ENCODE measurements at regions not wholly inside any gene's neighbourhood (a gene's known extent, or its start where the extent isn't known, plus 50 kb on each side); places are given as distances from the start of the nearest gene placed in this dataset.

- DNase-seq = no peak
- H3K9me3 ChIP-seq (ENCODE audit: low read length) = no peaks in the 10 kb centered on the region
- peaks cover 4 to 30% (median 11%) of the 10 kb centered on the region in 5 donors for H3K9me3 Mint-ChIP-seq
- ChIA-PET CTCF (no interaction called here), POLR2A (no interaction called here)
- no peaks in the 10 kb centered on the region for H3K27me3 Mint-ChIP-seq
- no peak overlapping the region for H3K4me3 Mint-ChIP-seq
- no peaks in the 10 kb centered on the region for H3K27me3 ChIP-seq (ENCODE audit: insufficient read depth, low read length, poor library complexity, severe bottlenecking)
- no peaks in the 10 kb centered on the region for H3K4me1 Mint-ChIP-seq
- no peak overlapping the region for H3K27ac ChIP-seq (ENCODE audit: low read depth, low read length)
- no peak overlapping the region for H3K4me3 ChIP-seq (ENCODE audit: low read length)
- H3K36me3 Mint-ChIP-seq = no peaks in the 10 kb centered on the region
- H3K36me3 ChIP-seq (ENCODE audit: insufficient read depth, low read length) = no peaks in the 10 kb centered on the region
- no peak overlapping the region for H3K27ac Mint-ChIP-seq
- H3K4me1 ChIP-seq (ENCODE audit: insufficient read depth, low read length) = no peaks in the 10 kb centered on the region
Measured at GRCh38 chr4:159828687-159829086, 725.8 kb downstream of the RAPGEF2 start.

GRCh38 chr4:159829184-159829583, 726.3 kb downstream of the RAPGEF2 start:
- H3K36me3 Mint-ChIP-seq = no peaks in the 10 kb centered on the region

GRCh38 chr4:159837071-159837470, 734.2 kb downstream of the RAPGEF2 start:
- Mint-ChIP-seq H3K36me3 (no peaks in the 10 kb centered on the region), H3K4me3 (no peak overlapping the region), H3K4me1 (no peaks in the 10 kb centered on the region), H3K9me3 (peaks cover 4 to 34% (median 7%) of the 10 kb centered on the region in 5 donors), H3K27ac (peak overlapping the region in 1 of 8 donors; percentile 57), H3K27me3 (no peaks in the 10 kb centered on the region)
- ChIA-PET POLR2A (no interaction called here), CTCF (no interaction called here)
- Histone ChIP-seq H3K4me1 (ENCODE audit: insufficient read depth, low read length) (no peaks in the 10 kb centered on the region), H3K9me3 (ENCODE audit: low read length) (no peaks in the 10 kb centered on the region), H3K27me3 (ENCODE audit: insufficient read depth, low read length, poor library complexity, severe bottlenecking) (no peaks in the 10 kb centered on the region), H3K36me3 (ENCODE audit: insufficient read depth, low read length) (no peaks in the 10 kb centered on the region), H3K27ac (ENCODE audit: low read depth, low read length) (no peak overlapping the region), H3K4me3 (ENCODE audit: low read length) (no peak overlapping the region)
- no peak for DNase-seq

More at GRCh38 chr4:159829184-159829583, 726.3 kb downstream of the RAPGEF2 start:
- CTCF ChIA-PET = no interaction called here
- Mint-ChIP-seq H3K27me3 (no peaks in the 10 kb centered on the region), H3K27ac (no peak overlapping the region), H3K4me1 (no peaks in the 10 kb centered on the region), H3K4me3 (no peak overlapping the region), H3K9me3 (peaks cover 5 to 35% (median 7%) of the 10 kb centered on the region in 5 donors)
- Histone ChIP-seq H3K9me3 (ENCODE audit: low read length) (no peaks in the 10 kb centered on the region), H3K36me3 (ENCODE audit: insufficient read depth, low read length) (no peaks in the 10 kb centered on the region), H3K4me1 (ENCODE audit: insufficient read depth, low read length) (no peaks in the 10 kb centered on the region), H3K27me3 (ENCODE audit: insufficient read depth, low read length, poor library complexity, severe bottlenecking) (no peaks in the 10 kb centered on the region), H3K4me3 (ENCODE audit: low read length) (no peak overlapping the region), H3K27ac (ENCODE audit: low read depth, low read length) (no peak overlapping the region)
- POLR2A ChIA-PET = no interaction called here
- no peak for DNase-seq

- no peaks in the 10 kb centered on the region for H3K36me3 ChIP-seq (ENCODE audit: insufficient read depth, low read length)
- Mint-ChIP-seq H3K9me3 (peaks cover 0 to 14% (median 3%) of the 10 kb centered on the region in 5 donors), H3K27ac (no peak overlapping the region), H3K36me3 (no peaks in the 10 kb centered on the region), H3K27me3 (peaks cover 0 to 2% of the 10 kb centered on the region in 2 donors), H3K4me3 (no peak overlapping the region), H3K4me1 (no peaks in the 10 kb centered on the region)
- ChIA-PET CTCF (no interaction called here), POLR2A (no interaction called here)
- H3K27ac ChIP-seq (ENCODE audit: low read depth, low read length) = no peak overlapping the region
- no peaks in the 10 kb centered on the region for H3K9me3 ChIP-seq (ENCODE audit: low read length)
- no peak for DNase-seq
- H3K27me3 ChIP-seq (ENCODE audit: insufficient read depth, low read length, poor library complexity, severe bottlenecking) = no peaks in the 10 kb centered on the region
- no peaks in the 10 kb centered on the region for H3K4me1 ChIP-seq (ENCODE audit: insufficient read depth, low read length)
- H3K4me3 ChIP-seq (ENCODE audit: low read length) = no peak overlapping the region
Measured at GRCh38 chr4:159855731-159856130, 752.9 kb downstream of the RAPGEF2 start.

- no peak overlapping the region for H3K4me3 Mint-ChIP-seq
- peaks cover 0 to 7% (median 4%) of the 10 kb centered on the region in 5 donors for H3K9me3 Mint-ChIP-seq
- H3K4me1 ChIP-seq (ENCODE audit: insufficient read depth, low read length) = no peaks in the 10 kb centered on the region
- POLR2A ChIA-PET = no interaction called here
- H3K27me3 Mint-ChIP-seq = peaks cover 0 to 2% of the 10 kb centered on the region in 2 donors
- H3K36me3 Mint-ChIP-seq = no peaks in the 10 kb centered on the region
- CTCF ChIA-PET = no interaction called here
- no peak overlapping the region for H3K4me3 ChIP-seq (ENCODE audit: low read length)
- no peak overlapping the region for H3K27ac ChIP-seq (ENCODE audit: low read depth, low read length)
- H3K4me1 Mint-ChIP-seq = no peaks in the 10 kb centered on the region
- no peaks in the 10 kb centered on the region for H3K9me3 ChIP-seq (ENCODE audit: low read length)
- H3K27ac Mint-ChIP-seq = no peak overlapping the region
- H3K27me3 ChIP-seq (ENCODE audit: insufficient read depth, low read length, poor library complexity, severe bottlenecking) = no peaks in the 10 kb centered on the region
- DNase-seq = no peak
- no peaks in the 10 kb centered on the region for H3K36me3 ChIP-seq (ENCODE audit: insufficient read depth, low read length)
Measured at GRCh38 chr4:159856451-159856850, 753.6 kb downstream of the RAPGEF2 start.

GRCh38 chr4:159859656-159860148, 756.8 kb downstream of the RAPGEF2 start:
- Histone ChIP-seq H3K27me3 (ENCODE audit: insufficient read depth, low read length, poor library complexity, severe bottlenecking) (no peaks in the 10 kb centered on the region), H3K4me3 (ENCODE audit: low read length) (no peak overlapping the region), H3K9me3 (ENCODE audit: low read length) (no peaks in the 10 kb centered on the region), H3K4me1 (ENCODE audit: insufficient read depth, low read length) (no peaks in the 10 kb centered on the region), H3K36me3 (ENCODE audit: insufficient read depth, low read length) (no peaks in the 10 kb centered on the region), H3K27ac (ENCODE audit: low read depth, low read length) (no peak overlapping the region)
- no peak overlapping the region for H3K27ac Mint-ChIP-seq
- H3K9me3 Mint-ChIP-seq = peaks cover 0 to 12% (median 3%) of the 10 kb centered on the region in 5 donors
- POLR2A ChIA-PET = no interaction called here
- H3K4me3 Mint-ChIP-seq = no peak overlapping the region
- no peaks in the 10 kb centered on the region for H3K27me3 Mint-ChIP-seq
- H3K36me3 Mint-ChIP-seq = no peaks in the 10 kb centered on the region
- CTCF ChIA-PET = no interaction called here
- no peak for DNase-seq
- H3K4me1 Mint-ChIP-seq = no peaks in the 10 kb centered on the region

- H3K9me3 ChIP-seq (ENCODE audit: low read length) = no peaks in the 10 kb centered on the region
- H3K4me1 ChIP-seq (ENCODE audit: insufficient read depth, low read length) = no peaks in the 10 kb centered on the region
- ChIA-PET CTCF (no interaction called here), POLR2A (no interaction called here)
- H3K27ac ChIP-seq (ENCODE audit: low read depth, low read length) = no peak overlapping the region
- no peak overlapping the region for H3K4me3 Mint-ChIP-seq
- H3K4me3 ChIP-seq (ENCODE audit: low read length) = no peak overlapping the region
- H3K36me3 Mint-ChIP-seq = no peaks in the 10 kb centered on the region
- H3K27me3 ChIP-seq (ENCODE audit: insufficient read depth, low read length, poor library complexity, severe bottlenecking) = no peaks in the 10 kb centered on the region
- H3K9me3 Mint-ChIP-seq = peaks cover 0 to 12% (median 3%) of the 10 kb centered on the region in 5 donors
- no peak overlapping the region for H3K27ac Mint-ChIP-seq
- no peaks in the 10 kb centered on the region for H3K36me3 ChIP-seq (ENCODE audit: insufficient read depth, low read length)
- no peaks in the 10 kb centered on the region for H3K27me3 Mint-ChIP-seq
- no peaks in the 10 kb centered on the region for H3K4me1 Mint-ChIP-seq
- no peak for DNase-seq
Measured at GRCh38 chr4:159860945-159861344, 758.1 kb downstream of the RAPGEF2 start.

- no peaks in the 10 kb centered on the region for H3K27me3 Mint-ChIP-seq
- H3K27ac ChIP-seq (ENCODE audit: low read depth, low read length) = no peak overlapping the region
- peaks cover 0 to 15% (median 3%) of the 10 kb centered on the region in 5 donors for H3K9me3 Mint-ChIP-seq
- no peaks in the 10 kb centered on the region for H3K4me1 Mint-ChIP-seq
- no peak overlapping the region for H3K4me3 Mint-ChIP-seq
- CTCF ChIA-PET = no interaction called here
- no peak overlapping the region for H3K27ac Mint-ChIP-seq
- no peaks in the 10 kb centered on the region for H3K27me3 ChIP-seq (ENCODE audit: insufficient read depth, low read length, poor library complexity, severe bottlenecking)
- no peaks in the 10 kb centered on the region for H3K4me1 ChIP-seq (ENCODE audit: insufficient read depth, low read length)
- H3K36me3 Mint-ChIP-seq = no peaks in the 10 kb centered on the region
- POLR2A ChIA-PET = no interaction called here
- no peak for DNase-seq
- no peaks in the 10 kb centered on the region for H3K9me3 ChIP-seq (ENCODE audit: low read length)
- H3K4me3 ChIP-seq (ENCODE audit: low read length) = no peak overlapping the region
- H3K36me3 ChIP-seq (ENCODE audit: insufficient read depth, low read length) = no peaks in the 10 kb centered on the region
Measured at GRCh38 chr4:159864337-159864736, 761.5 kb downstream of the RAPGEF2 start.

GRCh38 chr4:159867673-159868072, 764.8 kb downstream of the RAPGEF2 start:
- H3K4me3 ChIP-seq (ENCODE audit: low read length) = no peak overlapping the region
- H3K9me3 Mint-ChIP-seq = peaks cover 0 to 8% (median 5%) of the 10 kb centered on the region in 5 donors
- no peaks in the 10 kb centered on the region for H3K27me3 ChIP-seq (ENCODE audit: insufficient read depth, low read length, poor library complexity, severe bottlenecking)
- no peak for DNase-seq
- H3K36me3 ChIP-seq (ENCODE audit: insufficient read depth, low read length) = no peaks in the 10 kb centered on the region
- H3K4me1 Mint-ChIP-seq = no peaks in the 10 kb centered on the region
- H3K4me1 ChIP-seq (ENCODE audit: insufficient read depth, low read length) = no peaks in the 10 kb centered on the region
- H3K27ac Mint-ChIP-seq = no peak overlapping the region
- no peak overlapping the region for H3K27ac ChIP-seq (ENCODE audit: low read depth, low read length)
- ChIA-PET CTCF (no interaction called here), POLR2A (no interaction called here)
- H3K9me3 ChIP-seq (ENCODE audit: low read length) = no peaks in the 10 kb centered on the region
- no peaks in the 10 kb centered on the region for H3K27me3 Mint-ChIP-seq
- H3K4me3 Mint-ChIP-seq = no peak overlapping the region
- H3K36me3 Mint-ChIP-seq = no peaks in the 10 kb centered on the region
